Aorta (tissue), 5 donors: ENCODE measurements at regions not wholly inside any gene's neighbourhood (a gene's known extent, or its start where the extent isn't known, plus 50 kb on each side); places are given as distances from the start of the nearest gene placed in this dataset.
"Not testable (repeated sequence)": the region's sequence is repeated elsewhere in the genome, so short reads cannot be mapped to it uniquely, and the experiment has no call there.

Source experiments
- ATAC-seq: fragments of 200-7000 bp; cut with Tn5 transposase; one replicate; pipeline ENCODE4 v1.9.1; 2022; ENCODE audit warnings: moderate library complexity; ENCODE audit not compliant: low FRiP score
- DNase-seq, 2 donors: peaks; one replicate each; pipeline ENCODE4 v3.0.0-alpha.2; 2020
- H3K27ac ChIP-seq, 2 donors: one replicate each; pipeline ENCODE4 v1.5.1; 2013; ENCODE audit warnings: low read length in 2 of 2, mild to moderate bottlenecking in 2 of 2, moderate library complexity in 2 of 2, control low read depth in 1 of 2, inconsistent platforms in 1 of 2, low read depth in 1 of 2
- H3K27me3 ChIP-seq, 2 donors: one replicate each; pipeline ENCODE4 v1.6.1; 2013; ENCODE audit warnings: control low read depth in 1 of 2, low read length in 1 of 2, mild to moderate bottlenecking in 1 of 2, moderate library complexity in 1 of 2; ENCODE audit not compliant: insufficient read depth in 2 of 2, control insufficient read depth in 1 of 2
- H3K36me3 ChIP-seq, 2 donors: one replicate each; pipeline ENCODE4 v1.6.1; 2013; ENCODE audit warnings: control low read depth in 1 of 2, low read length in 1 of 2, mild to moderate bottlenecking in 1 of 2; ENCODE audit not compliant: insufficient read depth in 2 of 2, control insufficient read depth in 1 of 2
- H3K4me1 ChIP-seq, 2 donors: one replicate each; pipeline ENCODE4 v1.6.1; 2013; ENCODE audit warnings: low read length in 2 of 2, control low read depth in 1 of 2, mild to moderate bottlenecking in 1 of 2, moderate library complexity in 1 of 2; ENCODE audit not compliant: insufficient read depth in 2 of 2, control insufficient read depth in 1 of 2
- H3K4me3 ChIP-seq, 2 donors: one replicate each; pipeline ENCODE4 v1.5.1; 2013; ENCODE audit warnings: low read length in 2 of 2, control low read depth in 1 of 2, mild to moderate bottlenecking in 1 of 2
- H3K9me3 ChIP-seq: one replicate; pipeline ENCODE4 v1.6.1; 2013; ENCODE audit warnings: mild to moderate bottlenecking, low read length; ENCODE audit not compliant: control insufficient read depth
- WGBS, 2 donors: extraction: QIAGEN DNeasy Blood & Tissue Kit; methylation state at CpG; one replicate each; pipeline ENCODE4 v1.1.7; 2013; 5-methylcytosine and 5-hydroxymethylcytosine counted together
- intact Hi-C, 2 donors: fragments of 100-400 bp; cut with DNase I; formaldehyde crosslinking; loops; one replicate each; pipeline versions ENCODE4 v1.14.2 to v1.15.0; 2022
- donor health status: healthy with polysubstance abuse.
- donor health status: Bipolar disorder and iron deficiency.
- donor health status: DM: no; HTN: no; CAD: no.
- donor health status: DM: no; HTN: no; CAD: no.
- donor health status: DM: yes; HTN: yes; CAD: no.

GRCh38 chr3:29178809-29179793 is 101.8 kb upstream of the RBMS3 start:
- DNase-seq = no peak
- intact Hi-C loops = no loop called here
- H3K27ac ChIP-seq = no peak overlapping the region

GRCh38 chr3:29181149-29181780 is 99.6 kb upstream of the RBMS3 start:
- DNase-seq (no peak), ATAC-seq (no peak)
- no peaks in the 10 kb centered on the region for H3K36me3 ChIP-seq
- H3K4me1 ChIP-seq = no peaks in the 10 kb centered on the region
- H3K27ac ChIP-seq = no peak overlapping the region
- no peaks in the 10 kb centered on the region for H3K27me3 ChIP-seq
- no peaks in the 10 kb centered on the region for H3K9me3 ChIP-seq
- no peak overlapping the region for H3K4me3 ChIP-seq
- WGBS, 2 donors = 86 to 89% methylated on average over 7 of the region's 7 CpGs
- intact Hi-C loops = loop anchor here in 1 of 2 donors (10.0 kb wide), 1 partner anchor 116 kb away; no protein-coding TSS in a partner anchor

More at GRCh38 chr3:29178809-29179793, 101.8 kb upstream of the RBMS3 start:
- Histone ChIP-seq H3K36me3 (no peaks in the 10 kb centered on the region), H3K27me3 (no peaks in the 10 kb centered on the region), H3K4me3 (no peak overlapping the region), H3K9me3 (no peaks in the 10 kb centered on the region), H3K4me1 (no peaks in the 10 kb centered on the region)
- WGBS, 2 donors = 28 to 30% methylated on average over 4 of the region's 4 CpGs
- no peak for ATAC-seq

DNA sequence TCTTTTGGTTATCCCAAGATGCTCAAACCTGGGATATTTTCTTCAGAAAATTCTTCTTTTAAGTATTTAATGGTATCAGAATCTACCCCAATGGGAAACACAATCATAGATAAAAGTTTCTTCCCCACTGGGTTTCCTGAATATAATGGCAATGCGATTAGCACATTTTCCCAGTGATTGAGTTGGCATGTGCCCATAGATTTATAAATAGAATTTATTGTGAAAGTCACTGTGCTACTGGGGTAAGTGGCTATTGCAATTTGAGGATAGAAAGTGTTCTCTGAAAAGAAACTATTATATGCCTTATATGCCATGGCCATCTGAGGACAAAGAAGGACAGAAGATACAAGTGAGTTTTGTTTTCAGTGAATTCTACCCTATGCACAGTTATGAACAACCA is 99.0 kb upstream of the RBMS3 start:
- 91% methylated on average over 1 of the region's 1 CpG for WGBS, 2 donors
- H3K36me3 ChIP-seq = no peaks in the 10 kb centered on the region
- no peak overlapping the region for H3K4me3 ChIP-seq
- intact Hi-C loops = loop anchor here in 1 of 2 donors (10.0 kb wide), 1 partner anchor 117 kb away; no protein-coding TSS in a partner anchor
- no peaks in the 10 kb centered on the region for H3K4me1 ChIP-seq
- H3K9me3 ChIP-seq = no peaks in the 10 kb centered on the region
- ATAC-seq = no peak
- H3K27ac ChIP-seq = no peak overlapping the region
- DNase-seq = no peak
- H3K27me3 ChIP-seq = no peaks in the 10 kb centered on the region

DNA sequence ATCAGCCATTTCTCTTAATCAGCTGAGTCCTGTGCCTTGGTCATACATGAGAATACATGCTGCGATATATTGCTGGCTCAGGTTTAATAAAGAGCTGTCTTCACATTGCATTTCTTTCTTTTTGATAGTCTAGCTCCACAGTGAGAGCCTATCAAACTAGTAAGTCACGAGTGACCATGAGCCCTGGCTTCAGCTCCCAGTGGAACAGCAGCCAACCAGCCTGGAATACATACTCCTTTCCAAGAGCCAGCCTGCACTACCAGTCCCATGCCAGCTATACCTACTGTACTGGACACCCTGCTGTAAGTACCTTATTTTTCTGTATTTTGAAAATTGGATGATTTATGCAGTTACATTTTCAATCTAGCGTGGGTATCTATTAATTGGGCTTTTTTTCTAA is 98.0 kb upstream of the RBMS3 start:
- H3K4me1 ChIP-seq, H3K27ac ChIP-seq, DNase-seq, ATAC-seq, H3K36me3 ChIP-seq, H3K4me3 ChIP-seq, H3K27me3 ChIP-seq, H3K9me3 ChIP-seq: not testable (repeated sequence)
- intact Hi-C loops = loop anchor here in 1 of 2 donors (10.0 kb wide), 1 partner anchor 118 kb away; no protein-coding TSS in a partner anchor
- 64 to 66% methylated on average over 3 of the region's 3 CpGs for WGBS, 2 donors

GRCh38 chr3:29183346-29184087 is 97.4 kb upstream of the RBMS3 start:
- Histone ChIP-seq H3K9me3 (no peaks in the 10 kb centered on the region), H3K36me3 (no peaks in the 10 kb centered on the region), H3K4me3 (no peak overlapping the region), H3K4me1 (peaks cover 0 to 2% of the 10 kb centered on the region in 2 donors), H3K27me3 (no peaks in the 10 kb centered on the region), H3K27ac (no peak overlapping the region)
- no peak for DNase-seq
- 94 to 95% methylated on average over 8 of the region's 8 CpGs for WGBS, 2 donors
- intact Hi-C loops = loop anchor here in 1 of 2 donors (10.0 kb wide), 1 partner anchor 119 kb away; no protein-coding TSS in a partner anchor
- ATAC-seq = no peak

DNA sequence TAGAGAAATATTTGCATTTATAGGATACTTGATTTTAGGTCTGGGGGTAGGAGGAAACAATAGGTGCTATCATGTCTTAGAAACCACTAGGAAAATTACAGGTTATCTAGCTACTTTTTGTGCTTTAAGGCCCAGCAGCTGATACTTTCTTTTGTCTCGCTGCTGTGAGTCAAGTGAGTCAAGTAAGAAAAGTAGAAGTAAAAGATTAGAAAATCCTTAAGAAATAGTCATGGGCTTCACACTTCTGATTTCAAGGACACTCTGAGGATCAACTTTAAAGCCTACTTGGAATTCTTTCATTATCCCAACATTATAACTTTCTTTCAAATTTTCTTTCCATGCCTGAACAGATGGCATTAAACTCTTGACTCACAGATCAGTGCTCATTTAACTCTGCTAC is 95.2 kb upstream of the RBMS3 start:
- intact Hi-C loops = loop anchor here in 1 of 2 donors (10.0 kb wide), 1 partner anchor 121 kb away; no protein-coding TSS in a partner anchor
- no peaks in the 10 kb centered on the region for H3K36me3 ChIP-seq
- DNase-seq (no peak), ATAC-seq (no peak)
- no peaks in the 10 kb centered on the region for H3K9me3 ChIP-seq
- 99 to 100% methylated on average over 1 of the region's 1 CpG for WGBS, 2 donors
- no peaks in the 10 kb centered on the region for H3K27me3 ChIP-seq
- H3K4me1 ChIP-seq = peaks cover 0 to 2% of the 10 kb centered on the region in 2 donors
- no peak overlapping the region for H3K4me3 ChIP-seq
- no peak overlapping the region for H3K27ac ChIP-seq

DNA sequence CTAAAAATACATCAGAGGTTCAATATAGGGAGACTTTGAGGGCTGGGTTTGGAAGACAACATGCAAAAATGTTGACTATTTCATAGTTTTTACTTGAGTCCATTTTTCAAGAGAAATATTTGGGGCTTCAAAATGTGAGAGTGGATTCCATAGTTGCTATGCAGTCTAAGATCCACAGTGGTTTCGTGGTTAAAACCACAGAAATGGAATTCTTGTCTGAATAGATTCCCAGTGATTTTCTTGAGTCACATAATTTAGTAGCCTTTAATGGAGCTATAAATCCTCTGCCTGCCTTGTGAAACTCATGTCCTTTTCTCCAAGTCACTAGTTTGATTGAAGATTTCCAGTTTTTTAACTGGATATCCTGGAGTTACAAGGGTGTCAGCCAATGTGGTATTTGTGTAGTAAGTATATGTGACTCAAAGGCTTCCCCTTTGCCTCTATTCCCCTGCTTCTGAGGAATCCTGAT is 94.7 kb upstream of the RBMS3 start:
- intact Hi-C loops = loop anchor here in 1 of 2 donors (10.0 kb wide), 1 partner anchor 121 kb away; no protein-coding TSS in a partner anchor
- DNase-seq = no peak
- Histone ChIP-seq H3K4me3 (no peak overlapping the region), H3K36me3 (no peaks in the 10 kb centered on the region), H3K27ac (no peak overlapping the region), H3K4me1 (peaks cover 0 to 2% of the 10 kb centered on the region in 2 donors), H3K9me3 (no peaks in the 10 kb centered on the region), H3K27me3 (no peaks in the 10 kb centered on the region)
- ATAC-seq = no peak
- 65 to 75% methylated on average over 1 of the region's 1 CpG for WGBS, 2 donors
